Activated CD4-positive, alpha-beta T cell treated with anti-CD3 and anti-CD28 coated beads, Interleukin-2, amount 10 ng/mL, durations not matched to agents 24 days and 14 days (primary cell): ENCODE measurements at regions not wholly inside any gene's neighbourhood (a gene's known extent, or its start where the extent isn't known, plus 50 kb on each side); places are given as distances from the start of the nearest gene placed in this dataset.

ENCODE experiments used
- DNase-seq: peaks from one replicate; pipeline ENCODE4 v3.0.0; 2022
- H3K27ac Mint-ChIP-seq: one replicate; pipeline ENCODE4 v1.8.0; 2022; ENCODE audit warnings: mild to moderate bottlenecking, mixed read lengths
- H3K27me3 Mint-ChIP-seq: one replicate; pipeline ENCODE4 v1.8.0; 2022; ENCODE audit warnings: mixed read lengths
- H3K36me3 Mint-ChIP-seq: one replicate; pipeline ENCODE4 v1.8.0; 2022; ENCODE audit warnings: low read depth, mild to moderate bottlenecking, mixed read lengths
- H3K4me1 Mint-ChIP-seq: one replicate; pipeline ENCODE4 v1.8.0; 2021; ENCODE audit warnings: mixed read lengths
- H3K4me3 Mint-ChIP-seq: one replicate; pipeline ENCODE4 v1.8.0; 2022; ENCODE audit warnings: mild to moderate bottlenecking, moderate library complexity, mixed read lengths
- H3K9me3 Mint-ChIP-seq: one replicate; pipeline ENCODE4 v1.8.0; 2021; ENCODE audit warnings: mixed read lengths
- intact Hi-C: fragments of 100-400 bp; cut with micrococcal nuclease; formaldehyde crosslinking; loops from one replicate; pipeline ENCODE4 v1.15.1; 2023

- Mint-ChIP-seq H3K27ac (no peak overlapping the region), H3K27me3 (peaks cover 7% of the 10 kb centered on the region), H3K9me3 (no peaks in the 10 kb centered on the region), H3K4me1 (no peaks in the 10 kb centered on the region), H3K4me3 (no peak overlapping the region), H3K36me3 (no peaks in the 10 kb centered on the region)
- no peak for DNase-seq
- intact Hi-C loops = no loop called here
Measured at GRCh38 chr18:8977701-8978100, 124.8 kb upstream of the NDUFV2 start.

GRCh38 chr18:8978394-8978793 is 124.1 kb upstream of the NDUFV2 start:
- Mint-ChIP-seq H3K36me3 (no peaks in the 10 kb centered on the region), H3K9me3 (no peaks in the 10 kb centered on the region), H3K27ac (no peak overlapping the region), H3K4me3 (no peak overlapping the region), H3K4me1 (no peaks in the 10 kb centered on the region), H3K27me3 (peaks cover 5% of the 10 kb centered on the region)
- DNase-seq = no peak
- intact Hi-C loops = no loop called here

GRCh38 chr18:8979258-8979988 is 123.1 kb upstream of the NDUFV2 start:
- Mint-ChIP-seq H3K4me3 (no peak overlapping the region), H3K27ac (no peak overlapping the region), H3K27me3 (peaks cover 2% of the 10 kb centered on the region), H3K4me1 (no peaks in the 10 kb centered on the region), H3K9me3 (no peaks in the 10 kb centered on the region), H3K36me3 (no peaks in the 10 kb centered on the region)
- no peak for DNase-seq
- intact Hi-C loops = no loop called here

GRCh38 chr18:8980496-8980895 is 122.0 kb upstream of the NDUFV2 start:
- H3K4me3 Mint-ChIP-seq = no peak overlapping the region
- no peaks in the 10 kb centered on the region for H3K9me3 Mint-ChIP-seq
- H3K4me1 Mint-ChIP-seq = no peaks in the 10 kb centered on the region
- H3K36me3 Mint-ChIP-seq = no peaks in the 10 kb centered on the region
- no peak overlapping the region for H3K27ac Mint-ChIP-seq
- intact Hi-C loops = loop anchor here (10.0 kb wide), 1 partner anchor 496 kb away; no protein-coding TSS in a partner anchor
- peaks cover 2% of the 10 kb centered on the region for H3K27me3 Mint-ChIP-seq
- DNase-seq = no peak

DNA sequence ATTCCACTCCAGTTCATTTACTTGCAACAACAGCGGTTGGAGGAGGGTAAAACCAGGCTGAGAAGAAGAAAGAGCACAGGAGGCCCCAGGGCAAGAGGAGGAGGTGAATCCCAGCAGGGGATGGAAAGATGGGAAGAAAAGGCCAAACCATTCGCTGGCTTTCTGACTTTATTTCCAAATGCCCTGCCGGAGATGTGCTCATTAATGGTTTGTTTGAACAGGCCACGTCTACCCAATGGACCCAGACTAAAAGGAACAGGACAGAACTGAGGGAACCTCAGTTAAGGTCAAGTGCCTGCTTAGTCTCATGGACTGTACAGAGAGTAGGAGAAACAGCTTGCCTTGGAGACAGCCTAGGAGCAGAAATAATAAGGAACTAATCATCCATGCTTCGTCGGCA is 121.6 kb upstream of the NDUFV2 start:
- Mint-ChIP-seq H3K27ac (no peak overlapping the region), H3K9me3 (no peaks in the 10 kb centered on the region), H3K4me3 (no peak overlapping the region), H3K36me3 (no peaks in the 10 kb centered on the region), H3K27me3 (peaks cover 2% of the 10 kb centered on the region), H3K4me1 (no peaks in the 10 kb centered on the region)
- DNase-seq = no peak
- intact Hi-C loops = loop anchor here (10.0 kb wide), 1 partner anchor 496 kb away; no protein-coding TSS in a partner anchor

DNA sequence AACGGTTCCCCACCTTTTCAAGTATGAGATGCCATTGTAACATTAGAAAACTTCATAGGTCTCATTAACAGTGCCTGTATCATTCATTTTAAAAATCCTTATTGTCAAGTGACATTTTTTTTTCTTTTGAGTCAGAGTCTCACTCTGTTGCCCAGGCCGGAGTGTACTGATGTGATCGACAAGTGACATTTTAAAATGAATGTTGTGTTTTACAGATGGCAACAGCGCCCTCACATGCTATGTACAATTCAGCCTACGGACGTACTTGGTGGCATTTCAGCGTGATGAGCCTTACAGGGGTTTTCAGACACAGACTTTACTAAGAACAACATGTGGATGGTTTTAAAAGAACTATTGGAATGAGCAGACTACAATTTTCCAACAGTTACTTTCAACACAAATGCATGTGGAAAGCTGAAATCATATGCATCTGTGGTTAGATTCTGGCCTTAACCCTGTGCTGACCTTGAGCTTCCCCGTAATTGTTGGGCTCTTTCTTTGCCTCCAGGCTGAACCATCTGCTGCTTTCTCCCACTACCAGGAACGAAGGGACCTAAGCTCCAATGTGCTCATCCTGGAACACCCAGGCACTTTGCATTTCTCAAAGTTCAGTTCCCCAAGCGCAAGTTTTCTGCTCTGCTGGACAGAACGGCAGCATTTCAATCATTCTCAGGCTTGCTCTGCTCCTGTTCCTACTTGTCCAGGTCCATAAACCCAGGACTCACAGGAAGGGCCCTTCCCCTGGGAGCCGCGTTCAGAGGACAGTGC is 119.9 kb upstream of the NDUFV2 start:
- no peaks in the 10 kb centered on the region for H3K4me1 Mint-ChIP-seq
- H3K9me3 Mint-ChIP-seq = no peaks in the 10 kb centered on the region
- H3K36me3 Mint-ChIP-seq = no peaks in the 10 kb centered on the region
- intact Hi-C loops = loop anchor here (10.0 kb wide), 1 partner anchor 498 kb away; no protein-coding TSS in a partner anchor
- no peak overlapping the region for H3K27ac Mint-ChIP-seq
- peaks cover 2% of the 10 kb centered on the region for H3K27me3 Mint-ChIP-seq
- no peak for DNase-seq
- no peak overlapping the region for H3K4me3 Mint-ChIP-seq

GRCh38 chr18:8983195-8983594 is 119.3 kb upstream of the NDUFV2 start:
- DNase-seq = no peak
- Mint-ChIP-seq H3K4me1 (no peaks in the 10 kb centered on the region), H3K27me3 (peaks cover 2% of the 10 kb centered on the region), H3K4me3 (no peak overlapping the region), H3K36me3 (no peaks in the 10 kb centered on the region), H3K9me3 (no peaks in the 10 kb centered on the region), H3K27ac (no peak overlapping the region)
- intact Hi-C loops = loop anchor here (10.0 kb wide), 1 partner anchor 498 kb away; no protein-coding TSS in a partner anchor

GRCh38 chr18:8984131-8984721 is 118.3 kb upstream of the NDUFV2 start:
- no peak overlapping the region for H3K4me3 Mint-ChIP-seq
- DNase-seq = no peak
- no peaks in the 10 kb centered on the region for H3K36me3 Mint-ChIP-seq
- H3K27ac Mint-ChIP-seq = no peak overlapping the region
- intact Hi-C loops = loop anchor here (10.0 kb wide), 1 partner anchor 499 kb away; no protein-coding TSS in a partner anchor
- H3K4me1 Mint-ChIP-seq = no peaks in the 10 kb centered on the region
- H3K27me3 Mint-ChIP-seq = peaks cover 2% of the 10 kb centered on the region
- H3K9me3 Mint-ChIP-seq = no peaks in the 10 kb centered on the region

DNA sequence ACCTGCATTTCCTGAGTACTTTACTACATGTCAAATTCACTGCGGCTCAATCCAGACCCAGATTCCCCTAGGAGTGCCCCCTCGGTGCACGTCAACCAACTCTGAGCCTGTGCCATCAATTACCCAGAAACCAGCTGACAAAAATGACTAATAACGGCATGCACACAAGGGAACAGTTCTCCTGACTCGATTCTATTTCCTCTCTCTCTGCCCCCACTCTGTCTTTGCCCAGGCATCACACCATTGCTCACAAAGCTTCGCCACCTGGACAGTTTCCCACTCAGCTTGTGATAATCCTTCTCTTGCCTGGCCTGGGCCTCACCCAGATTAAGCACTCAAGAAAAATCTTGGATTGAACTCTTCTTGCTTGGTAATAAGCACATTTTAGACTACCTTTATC is 115.3 kb upstream of the NDUFV2 start:
- Mint-ChIP-seq H3K4me3 (no peak overlapping the region), H3K9me3 (no peaks in the 10 kb centered on the region), H3K36me3 (no peaks in the 10 kb centered on the region), H3K27me3 (peaks cover 7% of the 10 kb centered on the region), H3K27ac (no peak overlapping the region), H3K4me1 (no peaks in the 10 kb centered on the region)
- DNase-seq = no peak
- intact Hi-C loops = loop anchor here (10.0 kb wide), 1 partner anchor 502 kb away; no protein-coding TSS in a partner anchor

DNA sequence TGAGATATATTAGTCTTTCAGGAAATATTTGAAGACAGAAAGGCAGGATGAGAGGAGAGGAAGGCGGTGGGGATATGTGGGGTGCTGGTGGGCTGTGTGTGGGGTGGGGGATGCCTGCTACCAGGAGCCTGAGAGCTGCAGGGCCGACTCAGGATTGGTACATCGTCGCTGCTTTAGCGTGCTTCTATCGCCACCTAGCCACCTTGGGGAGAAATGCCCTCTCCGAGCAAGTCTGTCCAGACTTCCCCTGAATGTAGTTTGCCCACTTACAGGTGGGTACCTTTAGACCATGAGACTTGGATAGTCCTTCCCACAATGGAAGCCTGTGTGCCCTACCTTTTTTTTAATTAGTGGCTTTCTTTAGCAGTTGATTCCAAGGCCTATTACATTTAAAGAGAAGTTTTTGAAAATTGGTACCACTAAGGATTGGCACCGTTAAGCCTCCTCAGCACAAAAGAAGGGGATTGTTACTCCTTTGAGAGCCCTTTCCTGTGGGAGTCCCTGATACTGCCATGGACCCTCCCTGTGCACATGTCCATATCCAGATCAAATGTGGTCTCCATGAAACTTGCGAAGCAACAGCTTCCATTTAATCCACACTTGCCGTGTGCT is 114.1 kb upstream of the NDUFV2 start:
- DNase-seq = peak; percentile 84
- Mint-ChIP-seq H3K27me3 (peaks cover 11% of the 10 kb centered on the region), H3K27ac (no peak overlapping the region), H3K4me1 (no peaks in the 10 kb centered on the region), H3K4me3 (no peak overlapping the region), H3K9me3 (no peaks in the 10 kb centered on the region), H3K36me3 (no peaks in the 10 kb centered on the region)
- intact Hi-C loops = loop anchor here (1.0 to 10.0 kb wide), 3 partner anchors 292 to 504 kb away; no protein-coding TSS in a partner anchor

GRCh38 chr18:8989017-8989416 is 113.5 kb upstream of the NDUFV2 start:
- no peak for DNase-seq
- H3K36me3 Mint-ChIP-seq = no peaks in the 10 kb centered on the region
- H3K27me3 Mint-ChIP-seq = peaks cover 12% of the 10 kb centered on the region
- no peaks in the 10 kb centered on the region for H3K4me1 Mint-ChIP-seq
- intact Hi-C loops = loop anchor here (10.0 kb wide), 1 partner anchor 504 kb away; no protein-coding TSS in a partner anchor
- no peaks in the 10 kb centered on the region for H3K9me3 Mint-ChIP-seq
- H3K4me3 Mint-ChIP-seq = no peak overlapping the region
- no peak overlapping the region for H3K27ac Mint-ChIP-seq

GRCh38 chr18:8989855-8990254 is 112.6 kb upstream of the NDUFV2 start:
- H3K4me1 Mint-ChIP-seq = no peaks in the 10 kb centered on the region
- intact Hi-C loops = loop anchor here (10.0 kb wide), 1 partner anchor 505 kb away; no protein-coding TSS in a partner anchor
- H3K9me3 Mint-ChIP-seq = no peaks in the 10 kb centered on the region
- H3K27me3 Mint-ChIP-seq = peaks cover 12% of the 10 kb centered on the region
- no peak overlapping the region for H3K4me3 Mint-ChIP-seq
- H3K36me3 Mint-ChIP-seq = no peaks in the 10 kb centered on the region
- H3K27ac Mint-ChIP-seq = no peak overlapping the region
- DNase-seq = no peak

- no peaks in the 10 kb centered on the region for H3K4me1 Mint-ChIP-seq
- H3K9me3 Mint-ChIP-seq = no peaks in the 10 kb centered on the region
- H3K27me3 Mint-ChIP-seq = peaks cover 12% of the 10 kb centered on the region
- no peaks in the 10 kb centered on the region for H3K36me3 Mint-ChIP-seq
- H3K27ac Mint-ChIP-seq = no peak overlapping the region
- no peak overlapping the region for H3K4me3 Mint-ChIP-seq
- DNase-seq = no peak
- intact Hi-C loops = no loop called here
Measured at GRCh38 chr18:8990276-8991031, 112.0 kb upstream of the NDUFV2 start.
